Esophagus muscularis mucosa (tissue), 3 donors: ENCODE measurements at regions not wholly inside any gene's neighbourhood (a gene's known extent, or its start where the extent isn't known, plus 50 kb on each side); places are given as distances from the start of the nearest gene placed in this dataset.

Experiments used
- POLR2AphosphoS5 ChIP-seq, 2 donors: sonication (generic); formaldehyde crosslinking; IDR thresholded peaks; one replicate each; pipeline ENCODE4 v1.6.1; 2017; ENCODE audit warnings: antibody characterized with exemption in 2 of 2
- TF ChIP-seq, protein P1 (sequence below), 3 experiments: fragments of 200-600 bp in 2 of 3; fragments of 450-650 bp in 1 of 3; sonication (generic) in 2 of 3; IDR thresholded peaks; one replicate each; pipeline ENCODE4 v1.5.1; 2017 to 2019; ENCODE audit warnings: antibody characterized with exemption in 3 of 3, mild to moderate bottlenecking in 2 of 3, moderate library complexity in 1 of 3

GRCh38 chr13:83220241-83220640 lies 662.0 kb downstream of the SLITRK1 start:
- no peak for TF ChIP-seq POLR2AphosphoS5 (IDR thresholded peaks at IDR 0.05)
- TF ChIP-seq, protein P1, sequence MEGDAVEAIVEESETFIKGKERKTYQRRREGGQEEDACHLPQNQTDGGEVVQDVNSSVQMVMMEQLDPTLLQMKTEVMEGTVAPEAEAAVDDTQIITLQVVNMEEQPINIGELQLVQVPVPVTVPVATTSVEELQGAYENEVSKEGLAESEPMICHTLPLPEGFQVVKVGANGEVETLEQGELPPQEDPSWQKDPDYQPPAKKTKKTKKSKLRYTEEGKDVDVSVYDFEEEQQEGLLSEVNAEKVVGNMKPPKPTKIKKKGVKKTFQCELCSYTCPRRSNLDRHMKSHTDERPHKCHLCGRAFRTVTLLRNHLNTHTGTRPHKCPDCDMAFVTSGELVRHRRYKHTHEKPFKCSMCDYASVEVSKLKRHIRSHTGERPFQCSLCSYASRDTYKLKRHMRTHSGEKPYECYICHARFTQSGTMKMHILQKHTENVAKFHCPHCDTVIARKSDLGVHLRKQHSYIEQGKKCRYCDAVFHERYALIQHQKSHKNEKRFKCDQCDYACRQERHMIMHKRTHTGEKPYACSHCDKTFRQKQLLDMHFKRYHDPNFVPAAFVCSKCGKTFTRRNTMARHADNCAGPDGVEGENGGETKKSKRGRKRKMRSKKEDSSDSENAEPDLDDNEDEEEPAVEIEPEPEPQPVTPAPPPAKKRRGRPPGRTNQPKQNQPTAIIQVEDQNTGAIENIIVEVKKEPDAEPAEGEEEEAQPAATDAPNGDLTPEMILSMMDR (IDR thresholded peaks at IDR 0.05): no peak
